ENCODE measurements at regions not wholly inside any gene's neighbourhood (a gene's known extent, or its start where the extent isn't known, plus 50 kb on each side); places are given as distances from the start of the nearest gene placed in this dataset.

DNA sequence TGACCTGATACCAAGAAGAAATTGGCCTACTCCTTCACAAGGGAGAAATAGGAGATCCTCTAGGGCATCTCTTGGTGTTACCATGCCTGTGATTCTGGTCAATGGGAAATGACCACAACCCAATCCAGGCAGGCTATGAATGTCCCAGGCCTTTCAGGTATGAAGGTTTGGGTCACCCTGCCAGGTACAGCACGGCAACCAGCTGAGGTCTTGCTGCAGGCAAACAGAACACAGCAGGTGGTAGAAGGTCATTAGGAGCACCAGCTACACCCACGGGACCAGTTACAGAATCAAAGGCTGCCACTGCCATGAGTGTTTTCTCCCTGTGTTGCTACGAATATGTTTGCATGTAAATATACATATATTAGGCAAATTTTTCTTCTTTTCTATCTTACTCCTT lies 202.3 kb downstream of the ERMARD start:
- TF ChIP-seq, protein P1, sequence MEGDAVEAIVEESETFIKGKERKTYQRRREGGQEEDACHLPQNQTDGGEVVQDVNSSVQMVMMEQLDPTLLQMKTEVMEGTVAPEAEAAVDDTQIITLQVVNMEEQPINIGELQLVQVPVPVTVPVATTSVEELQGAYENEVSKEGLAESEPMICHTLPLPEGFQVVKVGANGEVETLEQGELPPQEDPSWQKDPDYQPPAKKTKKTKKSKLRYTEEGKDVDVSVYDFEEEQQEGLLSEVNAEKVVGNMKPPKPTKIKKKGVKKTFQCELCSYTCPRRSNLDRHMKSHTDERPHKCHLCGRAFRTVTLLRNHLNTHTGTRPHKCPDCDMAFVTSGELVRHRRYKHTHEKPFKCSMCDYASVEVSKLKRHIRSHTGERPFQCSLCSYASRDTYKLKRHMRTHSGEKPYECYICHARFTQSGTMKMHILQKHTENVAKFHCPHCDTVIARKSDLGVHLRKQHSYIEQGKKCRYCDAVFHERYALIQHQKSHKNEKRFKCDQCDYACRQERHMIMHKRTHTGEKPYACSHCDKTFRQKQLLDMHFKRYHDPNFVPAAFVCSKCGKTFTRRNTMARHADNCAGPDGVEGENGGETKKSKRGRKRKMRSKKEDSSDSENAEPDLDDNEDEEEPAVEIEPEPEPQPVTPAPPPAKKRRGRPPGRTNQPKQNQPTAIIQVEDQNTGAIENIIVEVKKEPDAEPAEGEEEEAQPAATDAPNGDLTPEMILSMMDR (IDR thresholded peaks at IDR 0.05; ENCODE audit: poor library complexity) = no peak
- TF ChIP-seq EZH2 (IDR thresholded peaks at IDR 0.05; ENCODE audit: borderline replicate concordance) (no peak), EZH2phosphoT487 (IDR thresholded peaks at IDR 0.05; ENCODE audit: low read depth, severe bottlenecking, unreplicated experiment) (no peak)
